Lower lobe of right lung (tissue), 2 donors: ENCODE measurements at regions not wholly inside any gene's neighbourhood (a gene's known extent, or its start where the extent isn't known, plus 50 kb on each side); places are given as distances from the start of the nearest gene placed in this dataset.

Experiments used
- ATAC-seq, 2 donors: fragments of 200-7000 bp; cut with Tn5 transposase; one replicate each; pipeline ENCODE4 v1.9.1; 2020 to 2022; ENCODE audit warnings: mild to moderate bottlenecking in 2 of 2, moderate library complexity in 2 of 2
- DNase-seq: peaks from one replicate; pipeline ENCODE4 v3.0.0-alpha.2; 2020
- H3K27ac ChIP-seq: fragments of 200-600 bp; one replicate; pipeline ENCODE4 v1.8.0; 2022
- H3K27me3 ChIP-seq: fragments of 200-600 bp; one replicate; pipeline ENCODE4 v1.8.0; 2022; ENCODE audit warnings: low read depth
- H3K36me3 ChIP-seq: fragments of 200-600 bp; one replicate; pipeline ENCODE4 v1.8.0; 2022; ENCODE audit warnings: mild to moderate bottlenecking
- H3K4me1 ChIP-seq: fragments of 200-600 bp; one replicate; pipeline ENCODE4 v1.8.0; 2022
- H3K4me3 ChIP-seq: fragments of 200-600 bp; one replicate; pipeline ENCODE4 v1.8.0; 2022; ENCODE audit warnings: mild to moderate bottlenecking
- H3K9me3 ChIP-seq: fragments of 200-600 bp; one replicate; pipeline ENCODE4 v1.8.0; 2022
- intact Hi-C: fragments of 100-400 bp; cut with DNase I; formaldehyde crosslinking; loops from one replicate; pipeline ENCODE4 v1.11.0; 2022
- TF ChIP-seq, protein P1 (sequence below): fragments of 200-600 bp; IDR thresholded peaks from one replicate; pipeline ENCODE4 v1.8.0; 2022; ENCODE audit warnings: antibody characterized with exemption, mild to moderate bottlenecking
- donor health status: DM: no; HTN: yes; CAD: no; lungs with severe emphysema.

DNA sequence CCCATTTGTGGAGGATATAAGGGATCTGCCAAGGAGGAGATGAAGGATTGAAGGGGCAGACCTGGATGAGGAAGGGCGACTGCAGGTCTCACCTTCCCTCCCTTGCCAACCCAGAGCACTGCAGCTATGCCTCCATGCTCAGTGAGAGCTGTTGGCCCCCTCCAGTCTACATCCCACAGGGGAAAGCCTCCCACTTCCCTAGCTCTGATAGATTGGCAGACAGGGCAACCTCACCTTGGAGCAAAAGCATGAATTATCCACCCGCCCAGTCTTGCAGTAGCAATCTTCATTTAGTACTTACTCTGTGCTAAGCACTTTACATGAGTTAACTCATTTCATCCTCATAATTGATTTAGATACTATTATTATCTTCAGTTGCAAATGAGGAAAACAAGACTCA lies 70.4 kb upstream of the SMNDC1 start:
- DNase-seq: no peak
- Histone ChIP-seq H3K4me3 (no peak overlapping the region), H3K27me3 (no peaks in the 10 kb centered on the region), H3K36me3 (no peaks in the 10 kb centered on the region), H3K9me3 (no peaks in the 10 kb centered on the region), H3K27ac (no peak overlapping the region), H3K4me1 (peaks cover 17% of the 10 kb centered on the region)
- intact Hi-C loops: no loop called here
- ATAC-seq: no peak
- TF ChIP-seq, protein P1, sequence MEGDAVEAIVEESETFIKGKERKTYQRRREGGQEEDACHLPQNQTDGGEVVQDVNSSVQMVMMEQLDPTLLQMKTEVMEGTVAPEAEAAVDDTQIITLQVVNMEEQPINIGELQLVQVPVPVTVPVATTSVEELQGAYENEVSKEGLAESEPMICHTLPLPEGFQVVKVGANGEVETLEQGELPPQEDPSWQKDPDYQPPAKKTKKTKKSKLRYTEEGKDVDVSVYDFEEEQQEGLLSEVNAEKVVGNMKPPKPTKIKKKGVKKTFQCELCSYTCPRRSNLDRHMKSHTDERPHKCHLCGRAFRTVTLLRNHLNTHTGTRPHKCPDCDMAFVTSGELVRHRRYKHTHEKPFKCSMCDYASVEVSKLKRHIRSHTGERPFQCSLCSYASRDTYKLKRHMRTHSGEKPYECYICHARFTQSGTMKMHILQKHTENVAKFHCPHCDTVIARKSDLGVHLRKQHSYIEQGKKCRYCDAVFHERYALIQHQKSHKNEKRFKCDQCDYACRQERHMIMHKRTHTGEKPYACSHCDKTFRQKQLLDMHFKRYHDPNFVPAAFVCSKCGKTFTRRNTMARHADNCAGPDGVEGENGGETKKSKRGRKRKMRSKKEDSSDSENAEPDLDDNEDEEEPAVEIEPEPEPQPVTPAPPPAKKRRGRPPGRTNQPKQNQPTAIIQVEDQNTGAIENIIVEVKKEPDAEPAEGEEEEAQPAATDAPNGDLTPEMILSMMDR: no peak

DNA sequence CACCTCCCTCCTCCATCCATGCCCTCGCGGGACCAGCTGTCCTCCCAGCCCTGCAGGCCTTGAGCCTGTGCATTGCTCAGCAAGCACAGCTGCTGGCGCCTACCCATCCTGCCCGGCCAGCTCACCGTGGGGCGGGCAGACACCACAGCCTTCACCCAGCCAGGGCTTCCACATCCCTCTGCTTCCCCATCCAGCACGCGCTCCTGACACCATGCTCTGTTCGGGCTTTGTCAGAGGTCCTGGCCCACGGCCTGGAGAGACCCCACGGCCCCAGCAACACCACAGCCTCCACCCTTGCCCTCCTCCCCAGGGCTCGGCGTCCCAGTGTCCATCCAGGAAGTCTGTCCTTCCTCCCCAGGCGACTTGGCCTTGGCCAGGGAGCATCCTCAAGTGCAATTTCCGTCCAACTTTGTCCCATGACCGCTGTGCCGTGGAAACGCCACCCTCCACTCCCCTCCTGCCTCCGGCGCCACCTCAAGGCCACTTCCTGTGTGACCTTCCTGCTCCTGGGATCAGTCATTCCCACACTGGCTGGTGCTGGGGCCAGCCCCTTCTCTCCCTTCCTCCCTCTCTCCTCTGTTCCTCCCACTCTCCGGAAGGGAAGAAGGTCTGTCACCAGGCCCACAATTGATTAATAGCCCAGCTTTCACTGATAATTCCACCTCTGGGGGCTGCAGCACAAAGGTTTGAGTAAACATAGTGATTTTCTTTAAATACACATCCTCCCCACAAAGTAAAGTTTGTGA lies 71.5 kb upstream of the SMNDC1 start:
- ATAC-seq: peak; percentile 67 to 68
- DNase-seq: peak; percentile 53
- Histone ChIP-seq H3K4me1 (peaks cover 17% of the 10 kb centered on the region), H3K4me3 (no peak overlapping the region), H3K9me3 (no peaks in the 10 kb centered on the region), H3K27me3 (no peaks in the 10 kb centered on the region), H3K27ac (peak overlapping the region; percentile 38), H3K36me3 (no peaks in the 10 kb centered on the region)
- TF ChIP-seq, protein P1: no peak
- intact Hi-C loops: no loop called here

DNA sequence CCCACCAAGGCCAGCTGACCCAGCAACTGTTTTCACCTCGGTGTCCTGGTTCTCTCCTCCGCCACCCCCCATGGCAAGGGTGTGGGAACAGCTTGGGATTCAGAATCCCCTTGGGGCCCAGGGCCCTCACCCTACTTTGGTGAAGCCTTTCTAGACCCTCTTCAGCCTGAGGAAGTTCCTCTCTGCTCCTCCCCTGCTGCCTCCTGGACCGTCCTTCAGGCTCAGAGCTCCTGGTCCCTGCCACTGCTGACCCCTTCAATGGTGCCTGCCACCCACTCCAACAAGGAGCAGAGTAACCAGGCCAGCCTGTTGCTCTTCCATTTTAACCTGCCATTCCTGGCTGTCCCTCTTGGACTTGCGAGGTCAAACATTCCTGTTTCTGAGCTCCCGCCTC lies 72.0 kb upstream of the SMNDC1 start:
- Histone ChIP-seq H3K27ac (peak overlapping the region; percentile 38), H3K27me3 (no peaks in the 10 kb centered on the region), H3K9me3 (no peaks in the 10 kb centered on the region), H3K4me1 (peaks cover 17% of the 10 kb centered on the region), H3K36me3 (no peaks in the 10 kb centered on the region), H3K4me3 (no peak overlapping the region)
- no peak for DNase-seq
- ATAC-seq: no peak
- intact Hi-C loops: no loop called here
- TF ChIP-seq, protein P1: no peak

DNA sequence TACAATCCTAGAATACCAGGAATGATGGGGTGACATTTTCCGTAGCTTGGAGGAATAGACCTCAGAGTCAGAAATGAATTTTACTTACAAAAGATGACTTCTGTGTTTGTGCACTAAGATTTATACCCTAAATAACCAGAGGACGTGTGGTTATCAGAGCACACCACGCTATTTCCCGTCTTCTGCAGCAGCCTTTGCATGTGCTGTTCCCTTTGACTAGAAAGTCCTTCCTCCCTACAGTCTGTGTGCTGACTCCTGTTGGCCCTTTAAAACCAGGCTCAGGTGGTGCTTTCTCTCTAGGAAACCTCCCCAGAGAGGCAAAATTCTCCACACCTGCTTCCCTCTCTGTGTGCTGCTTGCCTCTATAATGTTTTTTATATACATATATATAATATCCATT lies 73.3 kb upstream of the SMNDC1 start:
- H3K4me1 ChIP-seq: peaks cover 17% of the 10 kb centered on the region
- no peaks in the 10 kb centered on the region for H3K27me3 ChIP-seq
- H3K27ac ChIP-seq: peak overlapping the region; percentile 4
- no peaks in the 10 kb centered on the region for H3K9me3 ChIP-seq
- DNase-seq (no peak), ATAC-seq (no peak)
- H3K4me3 ChIP-seq: no peak overlapping the region
- H3K36me3 ChIP-seq: no peaks in the 10 kb centered on the region
- intact Hi-C loops: no loop called here
- TF ChIP-seq, protein P1: no peak

DNA sequence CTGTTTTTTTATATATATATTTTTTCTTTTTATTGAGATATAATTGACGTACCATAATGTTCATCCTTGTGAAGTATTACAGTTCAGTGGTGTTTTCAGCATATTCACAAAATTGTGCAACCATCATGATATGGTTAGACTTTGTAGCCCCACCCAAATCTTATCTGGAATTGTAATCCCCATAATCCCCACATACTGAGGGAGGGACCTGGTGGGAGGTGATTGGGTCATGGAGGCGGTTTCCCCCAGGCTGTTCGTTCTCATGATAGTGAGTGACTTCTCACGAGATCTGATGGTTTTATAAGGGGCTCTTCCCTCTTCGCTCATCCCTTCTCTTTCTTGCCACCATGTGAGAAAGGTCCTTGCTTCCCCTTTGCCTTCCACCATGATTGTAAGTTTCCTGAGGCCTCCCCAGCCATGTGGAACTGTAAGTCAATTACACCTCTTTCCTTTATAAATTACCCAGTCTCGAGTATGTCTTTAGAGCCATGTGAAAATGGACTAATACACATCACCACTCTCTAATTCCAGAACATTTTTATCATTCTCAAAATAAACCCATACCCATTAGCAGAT lies 73.9 kb upstream of the SMNDC1 start:
- Histone ChIP-seq H3K27ac (no peak overlapping the region), H3K4me1 (peaks cover 17% of the 10 kb centered on the region), H3K9me3 (no peaks in the 10 kb centered on the region), H3K36me3 (no peaks in the 10 kb centered on the region), H3K4me3 (no peak overlapping the region), H3K27me3 (no peaks in the 10 kb centered on the region)
- DNase-seq (no peak), ATAC-seq (no peak)
- intact Hi-C loops: no loop called here
- TF ChIP-seq, protein P1: no peak
